IMR-90 (cell line): ENCODE measurements at regions not wholly inside any gene's neighbourhood (a gene's known extent, or its start where the extent isn't known, plus 50 kb on each side); places are given as distances from the start of the nearest gene placed in this dataset.

Source experiments
- ATAC-seq: fragments of 200-7000 bp; cut with Tn5 transposase; 2 replicates; pipeline ENCODE4 v1.9.1; 2020; ENCODE audit warnings: low read depth, mild to moderate bottlenecking, moderate library complexity
- BruUV-seq: library from RNA; stranded (reverse); fragments of 400-500 nt; replicated peaks from 2 replicates; lab custom pipeline; 2021; lab: Mats Ljungman, UMichigan
- CTCF ChIA-PET: fragments of 300-600 bp; formaldehyde crosslinking; extraction: SDS; loops from one replicate; lab custom pipeline; 2021; ENCODE audit warnings: antibody characterized with exemption; lab: Yijun Ruan, JAX
- POLR2A ChIA-PET: fragments of 300-600 bp; sonication (Branson Sonifier 250); formaldehyde crosslinking; loops from one replicate; lab custom pipeline; 2022; ENCODE audit warnings: antibody characterized with exemption; ENCODE audit not compliant: unreplicated experiment; lab: Charles Lee
- DNase-seq: peaks from one replicate; pipeline ENCODE4 v3.0.0; 2013
- H2AFZ ChIP-seq: replicated peaks from 2 replicates; pipeline ENCODE3; 2013; ENCODE audit warnings: low read length, mild to moderate bottlenecking; ENCODE audit not compliant: poor library complexity
- H2AK5ac ChIP-seq: 2 replicates; pipeline ENCODE4 v1.6.1; 2013; ENCODE audit warnings: low read depth, low read length, inconsistent platforms
- H2AK9ac ChIP-seq: replicated peaks from 2 replicates; pipeline ENCODE3; 2013; ENCODE audit warnings: mild to moderate bottlenecking, low read depth, low read length, moderate library complexity; ENCODE audit not compliant: poor library complexity
- H2BK120ac ChIP-seq: 2 replicates; pipeline ENCODE4 v1.6.1; 2013; ENCODE audit warnings: low read depth, low read length, inconsistent platforms
- H2BK15ac ChIP-seq: 3 replicates; pipeline ENCODE4 v1.6.1; 2013; ENCODE audit warnings: low read depth, low read length, inconsistent platforms
- H2BK20ac ChIP-seq: 2 replicates; pipeline ENCODE4 v1.6.1; 2013; ENCODE audit warnings: low read depth, mild to moderate bottlenecking, inconsistent platforms, low read length, moderate library complexity
- H2BK5ac ChIP-seq: 2 replicates; pipeline ENCODE4 v1.6.1; 2013; ENCODE audit warnings: mild to moderate bottlenecking, low read depth, low read length, inconsistent platforms; ENCODE audit not compliant: poor library complexity, severe bottlenecking
- H3K14ac ChIP-seq: replicated peaks from 2 replicates; pipeline ENCODE4 v1.6.1; 2013; ENCODE audit warnings: low read depth, low read length, inconsistent platforms
- H3K18ac ChIP-seq: 2 replicates; pipeline ENCODE4 v1.6.1; 2013; ENCODE audit warnings: low read depth, low read length, control low read depth
- H3K23ac ChIP-seq: 2 replicates; pipeline ENCODE4 v1.6.1; 2013; ENCODE audit warnings: low read depth, low read length, inconsistent platforms
- H3K27ac ChIP-seq: 2 replicates; pipeline ENCODE4 v1.5.1; 2013; ENCODE audit warnings: mild to moderate bottlenecking, control low read depth, low read length; ENCODE audit not compliant: insufficient read depth
- H3K27me3 ChIP-seq: 2 replicates; pipeline ENCODE4 v1.6.1; 2013; ENCODE audit warnings: low read length; ENCODE audit not compliant: control insufficient read depth, insufficient read depth
- H3K36me3 ChIP-seq: 2 replicates; pipeline ENCODE4 v1.6.1; 2013; ENCODE audit warnings: low read length, mixed read lengths; ENCODE audit not compliant: control insufficient read depth, insufficient read depth
- H3K4ac ChIP-seq: 2 replicates; pipeline ENCODE4 v1.6.1; 2013; ENCODE audit warnings: low read depth, low read length, inconsistent platforms
- H3K4me1 ChIP-seq: 2 replicates; pipeline ENCODE4 v1.6.1; 2013; ENCODE audit warnings: low read length, mixed read lengths; ENCODE audit not compliant: control insufficient read depth, insufficient read depth
- H3K4me2 ChIP-seq: 2 replicates; pipeline ENCODE4 v1.6.1; 2013; ENCODE audit warnings: low read depth, mild to moderate bottlenecking, control low read depth, low read length, moderate library complexity
- H3K4me3 ChIP-seq: 2 replicates; pipeline ENCODE4 v1.5.1; 2013; ENCODE audit warnings: low read depth, mild to moderate bottlenecking, control low read depth, low read length, moderate library complexity; ENCODE audit not compliant: insufficient read depth
- H3K56ac ChIP-seq: 2 replicates; pipeline ENCODE4 v1.6.1; 2013; ENCODE audit warnings: low read length, inconsistent platforms; ENCODE audit not compliant: insufficient read depth; ENCODE audit errors: extremely low read depth
- H3K79me1 ChIP-seq, 2 experiments: 2 replicates each; pipeline ENCODE4 v1.6.1; 2013; ENCODE audit warnings: low read length in 2 of 2, inconsistent platforms in 1 of 2, low read depth in 1 of 2
- H3K9ac ChIP-seq: 2 replicates; pipeline ENCODE4 v1.6.1; 2013; ENCODE audit warnings: low read depth, low read length, control low read depth
- H3K9me1 ChIP-seq: 2 replicates; pipeline ENCODE4 v1.6.1; 2013; ENCODE audit warnings: low read length, inconsistent platforms; ENCODE audit not compliant: insufficient read depth
- H3K9me3 ChIP-seq: 2 replicates; pipeline ENCODE4 v1.6.1; 2013; ENCODE audit warnings: low read length; ENCODE audit not compliant: control insufficient read depth, insufficient read depth
- H4K20me1 ChIP-seq: 2 replicates; pipeline ENCODE4 v1.6.1; 2013; ENCODE audit warnings: low read length, inconsistent platforms; ENCODE audit not compliant: insufficient read depth
- H4K5ac ChIP-seq: 2 replicates; pipeline ENCODE4 v1.6.1; 2013; ENCODE audit warnings: mild to moderate bottlenecking, low read depth, low read length, control low read depth
- H4K8ac ChIP-seq, 2 experiments: 2 replicates each; pipeline ENCODE4 v1.6.1; 2013; ENCODE audit warnings: low read depth in 2 of 2, low read length in 2 of 2, control low read depth in 1 of 2, inconsistent platforms in 1 of 2
- H4K91ac ChIP-seq: 2 replicates; pipeline ENCODE4 v1.6.1; 2013; ENCODE audit warnings: low read depth, low read length, inconsistent platforms; ENCODE audit not compliant: insufficient read depth
- BHLHE40 ChIP-seq: fragments of 150-350 bp; IDR thresholded peaks from 2 replicates; pipeline ENCODE4 v1.6.1; 2016; ENCODE audit warnings: mild to moderate bottlenecking, low read depth, low read length
- CHD1 ChIP-seq: IDR thresholded peaks from 2 replicates; pipeline ENCODE4 v1.6.1; 2012; ENCODE audit warnings: low read depth, low read length, improper control_type of control experiment
- POLR2A ChIP-seq: IDR thresholded peaks from 2 replicates; pipeline ENCODE4 v1.6.1; 2012; ENCODE audit warnings: mild to moderate bottlenecking, low read depth, low read length
- RCOR1 ChIP-seq: IDR thresholded peaks from 2 replicates; pipeline ENCODE4 v1.6.1; 2012; ENCODE audit warnings: mild to moderate bottlenecking, low read length, improper control_type of control experiment; ENCODE audit not compliant: insufficient replicate concordance
- RFX5 ChIP-seq: IDR thresholded peaks from 2 replicates; pipeline ENCODE4 v1.8.0; 2012; ENCODE audit warnings: low read depth, mild to moderate bottlenecking, low read length, moderate library complexity
- WGBS, 2 experiments: methylation state at CpG; one replicate each; pipeline versions ENCODE4 v1.1.5 to v1.1.7; 2013; ENCODE audit warnings: missing lambda C conversion rate in 2 of 2; ENCODE audit not compliant: insufficient read length in 1 of 2; ENCODE audit errors: extremely low coverage in 2 of 2; 5-methylcytosine and 5-hydroxymethylcytosine counted together
- dilution Hi-C: fragments of 300-500 bp; cut with HindIII; formaldehyde crosslinking; loops from one replicate; pipeline ENCODE4 v1.14.3; 2018; ENCODE audit warnings: low sequenced_read_pairs; ENCODE audit not compliant: unreplicated experiment
- in situ Hi-C: fragments of 300-500 bp; cut with MboI; formaldehyde crosslinking; loops from 3 replicates; pipeline ENCODE4 v1.14.3; 2019; ENCODE audit warnings: low sequenced_read_pairs, inconsistent platforms, mixed read lengths
- intact Hi-C: fragments of 100-400 bp; cut with micrococcal nuclease; formaldehyde crosslinking; loops from 2 replicates; pipeline ENCODE4 v1.10.0; 2022
- TF ChIP-seq, protein P1 (sequence below): fragments of 150-350 bp; IDR thresholded peaks from 2 replicates; pipeline ENCODE4 v1.6.1; 2017; ENCODE audit warnings: mild to moderate bottlenecking, antibody characterized with exemption, low read length, low read depth

DNA sequence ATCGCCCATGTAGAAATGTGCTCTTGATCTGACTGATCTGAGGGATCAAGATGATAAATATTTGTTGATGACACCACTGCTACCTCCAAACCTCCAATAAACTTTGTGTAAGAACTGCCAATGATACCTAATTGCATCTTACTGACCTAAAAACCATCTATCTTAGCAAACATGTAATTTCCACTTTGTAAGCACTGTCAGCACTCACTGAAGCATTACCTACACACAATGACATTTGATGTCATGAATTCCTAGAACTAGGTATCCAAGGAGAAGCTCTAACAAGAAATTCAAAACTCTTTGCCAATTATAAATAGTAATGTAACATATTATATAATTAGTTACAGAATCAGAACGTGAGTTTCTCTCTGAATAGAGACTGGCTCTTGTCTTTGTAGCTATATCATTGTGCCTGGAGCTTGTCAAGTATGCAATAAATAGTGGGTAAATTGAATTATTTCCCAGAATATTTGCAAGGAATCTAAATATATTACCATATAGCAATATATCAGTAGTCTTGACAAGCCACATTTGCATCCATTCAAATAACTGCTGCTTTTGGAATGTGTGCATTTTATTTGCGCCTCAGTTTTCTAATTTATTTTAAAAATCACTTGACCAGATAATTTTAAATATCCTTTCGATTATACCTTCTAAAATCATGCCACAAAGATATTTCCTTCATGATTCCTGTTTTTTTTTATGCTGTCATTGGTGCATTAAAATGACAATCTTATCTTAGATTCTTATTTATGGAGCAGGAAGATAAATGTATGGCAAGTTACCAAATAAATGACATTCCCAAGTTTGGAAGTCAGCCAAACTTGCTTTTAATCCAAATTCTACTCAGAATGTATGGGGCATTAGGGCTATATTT is 232.3 kb upstream of the NEIL3 start:
- POLR2A ChIA-PET: no interaction called here
- intact Hi-C loops: no loop called here
- WGBS, 2 experiments: no CpG with 5 or more reads among the region's 4 CpGs

More for the DNA sequence above, 232.3 kb upstream of the NEIL3 start:
- no peak overlapping the region for H3K9ac ChIP-seq
- H3K56ac ChIP-seq: no peak overlapping the region
- no peak overlapping the region for H4K8ac ChIP-seq
- H2AK5ac ChIP-seq: no peak overlapping the region
- TF ChIP-seq BHLHE40: no peak
- no peak for TF ChIP-seq RFX5
- TF ChIP-seq, protein P1, sequence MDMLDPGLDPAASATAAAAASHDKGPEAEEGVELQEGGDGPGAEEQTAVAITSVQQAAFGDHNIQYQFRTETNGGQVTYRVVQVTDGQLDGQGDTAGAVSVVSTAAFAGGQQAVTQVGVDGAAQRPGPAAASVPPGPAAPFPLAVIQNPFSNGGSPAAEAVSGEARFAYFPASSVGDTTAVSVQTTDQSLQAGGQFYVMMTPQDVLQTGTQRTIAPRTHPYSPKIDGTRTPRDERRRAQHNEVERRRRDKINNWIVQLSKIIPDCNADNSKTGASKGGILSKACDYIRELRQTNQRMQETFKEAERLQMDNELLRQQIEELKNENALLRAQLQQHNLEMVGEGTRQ: no peak
- TF ChIP-seq POLR2A: no peak
- TF ChIP-seq CHD1: no peak
- TF ChIP-seq RCOR1: no peak
- ATAC-seq: no peak
- dilution Hi-C loops (no loop called here), in situ Hi-C loops (no loop called here)
- H3K36me3 ChIP-seq: no peaks in the 10 kb centered on the region
- H3K23ac ChIP-seq: no peak overlapping the region
- no peak overlapping the region for H3K4me3 ChIP-seq
- no peak overlapping the region for H2BK15ac ChIP-seq
- no peak overlapping the region for H3K4ac ChIP-seq
- H3K9me1 ChIP-seq: no peaks in the 10 kb centered on the region
- H4K91ac ChIP-seq: no peak overlapping the region
- no peak overlapping the region for H3K4me2 ChIP-seq
- no peak overlapping the region for H2AFZ ChIP-seq
- H2BK120ac ChIP-seq: no peak overlapping the region
- no peak overlapping the region for H3K18ac ChIP-seq
- H2BK5ac ChIP-seq: no peak overlapping the region
- H3K4me1 ChIP-seq: no peaks in the 10 kb centered on the region
- H3K14ac ChIP-seq: no peak overlapping the region
- no peak overlapping the region for H2BK20ac ChIP-seq
- CTCF ChIA-PET: interaction anchor here (0.5 kb wide), 1 partner anchor 343 kb away, joined by 3 read pairs; no protein-coding TSS in a partner anchor
- H3K27me3 ChIP-seq: no peaks in the 10 kb centered on the region
- H4K5ac ChIP-seq: no peak overlapping the region
- DNase-seq: no peak
- BruUV-seq: no TSS peak
- H3K9me3 ChIP-seq: no peaks in the 10 kb centered on the region
- H3K79me1 ChIP-seq: no peaks in the 10 kb centered on the region
- H2AK9ac ChIP-seq: no peak overlapping the region
- H4K20me1 ChIP-seq: no peaks in the 10 kb centered on the region
- no peak overlapping the region for H3K27ac ChIP-seq
